HepG2 (cell line): ENCODE measurements at regions not wholly inside any gene's neighbourhood (a gene's known extent, or its start where the extent isn't known, plus 50 kb on each side); places are given as distances from the start of the nearest gene placed in this dataset.

Experiments
- ATAC-seq: fragments of 200-7000 bp; cut with Tn5 transposase; 3 replicates; pipeline ENCODE4 v1.9.1; 2020; ENCODE audit warnings: mild to moderate bottlenecking, moderate library complexity
- BruUV-seq: library from RNA; stranded (reverse); fragments of 400-500 nt; replicated peaks from 2 replicates; lab custom pipeline; 2021; lab: Mats Ljungman, UMichigan
- CTCF ChIA-PET: fragments of 300-600 bp; formaldehyde crosslinking; extraction: SDS; loops from one replicate; lab custom pipeline; 2021; ENCODE audit warnings: low total read pairs, inconsistent platforms, low intra/inter-chr PET ratio; lab: Yijun Ruan, JAX
- POLR2A ChIA-PET: fragments of 350-600 bp; sonication (Branson Sonifier 250); formaldehyde crosslinking; loops from one replicate; lab custom pipeline; 2020; ENCODE audit warnings: antibody characterized with exemption, inconsistent platforms; lab: Yijun Ruan, JAX
- DNase-seq: peaks from one replicate; pipeline ENCODE4 v3.0.0-alpha.2; 2015; ENCODE audit warnings: low spot score
- FAIRE-seq: peaks from 3 replicates; lab custom pipeline; 2011; peaks lifted over from hg19 to GRCh38; lab: Jason Lieb, UNC
- H2AFZ ChIP-seq: one replicate; pipeline ENCODE4 v1.6.1; 2011; ENCODE audit warnings: low read length, inconsistent platforms
- H3K27ac ChIP-seq: fragments of 300-600 bp; 3 replicates; pipeline ENCODE4 v1.8.0; 2011; ENCODE audit warnings: mixed run types, mild to moderate bottlenecking, mixed read lengths, low read length, inconsistent platforms; ENCODE audit not compliant: insufficient read depth; ENCODE audit errors: extremely low read length
- H3K27me3 ChIP-seq, 2 experiments: fragments of 200-600 bp in 1 of 2; 2 replicates in 1 of 2; 3 replicates in 1 of 2; pipeline versions ENCODE4 v1.6.0 to v1.8.0; 2011; ENCODE audit warnings: low read length in 2 of 2, mild to moderate bottlenecking in 2 of 2, moderate library complexity in 2 of 2, inconsistent platforms in 1 of 2; ENCODE audit not compliant: insufficient read depth in 2 of 2, control insufficient read depth in 1 of 2
- H3K36me3 ChIP-seq, 2 experiments: fragments of 200-600 bp in 1 of 2; replicated peaks in 1 of 2; 2 replicates in 1 of 2; 3 replicates in 1 of 2; pipeline versions ENCODE4 v1.5.1 to v1.8.0; 2011; ENCODE audit warnings: low read length in 2 of 2, inconsistent platforms in 1 of 2; ENCODE audit not compliant: insufficient read depth in 2 of 2, control insufficient read depth in 1 of 2
- H3K4me1 ChIP-seq: 2 replicates; pipeline ENCODE4 v1.5.1; 2012; ENCODE audit warnings: low read length, inconsistent platforms; ENCODE audit not compliant: insufficient read depth
- H3K4me2 ChIP-seq: 2 replicates; pipeline ENCODE4 v1.6.0; 2011; ENCODE audit warnings: low read depth, low read length, inconsistent platforms
- H3K4me3 ChIP-seq, 3 experiments: fragments of 200-600 bp in 1 of 3; sonication (generic), shearing (Covaris generic) in 1 of 3; replicated peaks in 1 of 3; 2 replicates each; pipeline ENCODE4 v1.5.1; 2011 to 2016; ENCODE audit warnings: low read length in 3 of 3, inconsistent platforms in 2 of 3, low read depth in 2 of 3, mild to moderate bottlenecking in 2 of 3, control low read depth in 1 of 3, mixed read lengths in 1 of 3; ENCODE audit not compliant: insufficient read depth in 1 of 3
- H3K79me2 ChIP-seq: one replicate; pipeline ENCODE4 v1.6.1; 2011; ENCODE audit warnings: low read length, inconsistent platforms; ENCODE audit not compliant: insufficient read depth
- H3K9ac ChIP-seq: 2 replicates; pipeline ENCODE4 v1.6.0; 2011; ENCODE audit warnings: mild to moderate bottlenecking, low read depth, low read length, inconsistent platforms; ENCODE audit not compliant: insufficient read depth
- H3K9me3 ChIP-seq: 2 replicates; pipeline ENCODE4 v1.5.1; 2012; ENCODE audit warnings: mild to moderate bottlenecking, low read length
- H4K20me1 ChIP-seq: 2 replicates; pipeline ENCODE4 v1.6.0; 2011; ENCODE audit warnings: inconsistent platforms, mild to moderate bottlenecking, low read length, moderate library complexity; ENCODE audit not compliant: insufficient read depth
- FOXJ3 ChIP-seq: sonication (generic); formaldehyde crosslinking; IDR thresholded peaks from 2 replicates; pipeline ENCODE4 v1.4.0; 2020; ENCODE audit warnings: missing genetic modification reagents, mild to moderate bottlenecking, borderline replicate concordance
- GTF3A ChIP-seq: sonication (generic); formaldehyde crosslinking; conservative IDR thresholded peaks from 2 replicates; pipeline ENCODE4 v1.4.0; 2020; ENCODE audit warnings: mild to moderate bottlenecking, missing genetic modification reagents
- IRF9 ChIP-seq: sonication (generic); formaldehyde crosslinking; IDR thresholded peaks from 2 replicates; pipeline ENCODE4 v1.8.0; 2022; ENCODE audit warnings: missing genetic modification reagents, mild to moderate bottlenecking, borderline replicate concordance
- RBAK ChIP-seq: sonication (generic); formaldehyde crosslinking; IDR thresholded peaks from 2 replicates; pipeline ENCODE4 v1.5.1; 2020; ENCODE audit warnings: mild to moderate bottlenecking, missing genetic modification reagents
- SNAPC4 ChIP-seq: sonication (generic); formaldehyde crosslinking; IDR thresholded peaks from 2 replicates; pipeline ENCODE4 v1.4.0; 2020; ENCODE audit warnings: mild to moderate bottlenecking, missing genetic modification reagents
- SOX6 ChIP-seq, 2 experiments: fragments of 450-650 bp in 1 of 2; sonication (generic) in 1 of 2; formaldehyde crosslinking in 1 of 2; IDR thresholded peaks; 2 replicates each; pipeline versions ENCODE4 v1.4.0 to v1.6.1; 2017 to 2020; ENCODE audit warnings: antibody characterized with exemption in 1 of 2, mild to moderate bottlenecking in 1 of 2, missing genetic modification reagents in 1 of 2
- ZNF333 ChIP-seq: sonication (generic); formaldehyde crosslinking; IDR thresholded peaks from 2 replicates; pipeline ENCODE4 v1.4.0; 2020; ENCODE audit warnings: mild to moderate bottlenecking, missing genetic modification reagents, borderline replicate concordance
- ZNF691 ChIP-seq: sonication (generic); formaldehyde crosslinking; IDR thresholded peaks from 2 replicates; pipeline ENCODE4 v1.4.0; 2020; ENCODE audit warnings: missing genetic modification reagents, low read depth, mild to moderate bottlenecking, borderline replicate concordance
- WGBS: methylation state at CpG from one replicate; pipeline ENCODE4 v1.1.6; 2017; ENCODE audit warnings: low lambda C conversion rate; 5-methylcytosine and 5-hydroxymethylcytosine counted together
- in situ Hi-C: cut with HindIII; loops from 2 replicates; pipeline ENCODE4 v1.10.0; 2017; ENCODE audit warnings: low pct_unique_long_range_greater_than_20kb; ENCODE audit not compliant: extremely low pct_ligation_motif_present
- intact Hi-C: fragments of 100-400 bp; cut with micrococcal nuclease; formaldehyde crosslinking; loops from one replicate; pipeline ENCODE4 v1.10.0; 2022; ENCODE audit not compliant: unreplicated experiment

- CTCF ChIA-PET = no interaction called here
- no peak overlapping the region for H2AFZ ChIP-seq
- 3% methylated on average over 4 of the region's 4 CpGs for WGBS
- no peaks in the 10 kb centered on the region for H4K20me1 ChIP-seq
- H3K79me2 ChIP-seq = no peaks in the 10 kb centered on the region
- peaks cover 57% of the 10 kb centered on the region for H3K9me3 ChIP-seq
- no peak overlapping the region for H3K27ac ChIP-seq
- POLR2A ChIA-PET = no interaction called here
- no peaks in the 10 kb centered on the region for H3K4me1 ChIP-seq
- no peaks in the 10 kb centered on the region for H3K36me3 ChIP-seq
- intact Hi-C loops (no loop called here), in situ Hi-C loops (no loop called here)
- BruUV-seq = no TSS peak
- FAIRE-seq (no peak), ATAC-seq (no peak), DNase-seq (no peak)
- H3K4me2 ChIP-seq = no peak overlapping the region
- H3K4me3 ChIP-seq = no peak overlapping the region
- no peaks in the 10 kb centered on the region; a peak in 1 of 5 replicates for H3K27me3 ChIP-seq
- H3K9ac ChIP-seq = no peak overlapping the region
- TF ChIP-seq ZNF333 (CRISPR knock-in tag) (no peak), GTF3A (CRISPR knock-in tag) (no peak), ZNF691 (CRISPR knock-in tag) (no peak), IRF9 (no peak), FOXJ3 (CRISPR knock-in tag) (no peak), RBAK (CRISPR knock-in tag) (no peak), SOX6 (IDR thresholded peaks at IDR 0.05) (no peak), SOX6 (CRISPR knock-in tag; IDR thresholded peaks at IDR 0.05) (no peak), SNAPC4 (CRISPR knock-in tag) (no peak)
Observed at GRCh38 chr13:104024416-104025170, 958.4 kb upstream of the SLC10A2 start.
